HG02759 (cell line): ENCODE measurements at regions not wholly inside any gene's neighbourhood (a gene's known extent, or its start where the extent isn't known, plus 50 kb on each side); places are given as distances from the start of the nearest gene placed in this dataset.

Experiments
- ATAC-seq: cut with Tn5 transposase; IDR thresholded peaks from one replicate; pipeline ENCODE4 v1.9.1; 2021; ENCODE audit warnings: mild to moderate bottlenecking, moderate library complexity; ENCODE audit not compliant: unreplicated experiment

GRCh38 chr3:30945291-30945690 is 50.8 kb upstream of the GADL1 start:
- no peak for ATAC-seq

- ATAC-seq: no peak
These were observed 54.0 kb upstream of the GADL1 start for GRCh38 chr3:30948426-30948825.

GRCh38 chr3:30951826-30952225 is 57.4 kb upstream of the GADL1 start:
- ATAC-seq: no peak

GRCh38 chr3:30952786-30953185 is 58.3 kb upstream of the GADL1 start:
- no peak for ATAC-seq

GRCh38 chr3:30954426-30954825 is 60.0 kb upstream of the GADL1 start:
- no peak for ATAC-seq

GRCh38 chr3:30962084-30962483 is 67.6 kb upstream of the GADL1 start:
- no peak for ATAC-seq

- no peak for ATAC-seq
These were observed 68.0 kb upstream of the GADL1 start for GRCh38 chr3:30962493-30962892.

GRCh38 chr3:30963223-30963722 is 68.8 kb upstream of the GADL1 start:
- no peak for ATAC-seq

- ATAC-seq: peak; percentile 93
These were observed 70.2 kb upstream of the GADL1 start for GRCh38 chr3:30964612-30965011.

GRCh38 chr3:30966896-30967295 is 72.4 kb upstream of the GADL1 start:
- ATAC-seq: no peak

GRCh38 chr3:30970183-30970582 is 75.7 kb upstream of the GADL1 start:
- ATAC-seq: no peak

- no peak for ATAC-seq
These were observed 78.0 kb upstream of the GADL1 start for GRCh38 chr3:30972449-30972848.

GRCh38 chr3:30974071-30974470 is 79.6 kb upstream of the GADL1 start:
- ATAC-seq: no peak

- no peak for ATAC-seq
These were observed 83.1 kb upstream of the GADL1 start for GRCh38 chr3:30977592-30977991.

- ATAC-seq: no peak
These were observed 86.5 kb upstream of the GADL1 start for GRCh38 chr3:30980993-30981392.

- ATAC-seq: no peak
These were observed 88.1 kb upstream of the GADL1 start for GRCh38 chr3:30982416-30983075.

GRCh38 chr3:30984855-30985749 is 90.6 kb upstream of the GADL1 start:
- peak; percentile 70 for ATAC-seq

GRCh38 chr3:30986551-30986950 is 92.1 kb upstream of the GADL1 start:
- no peak for ATAC-seq

GRCh38 chr3:30988769-30989168 is 94.3 kb upstream of the GADL1 start:
- ATAC-seq: no peak

- no peak for ATAC-seq
These were observed 95.0 kb upstream of the GADL1 start for GRCh38 chr3:30989276-30990030.

- no peak for ATAC-seq
These were observed 102.0 kb upstream of the GADL1 start for GRCh38 chr3:30996467-30996866.
